DMS 273 (cell line): ENCODE measurements at regions not wholly inside any gene's neighbourhood (a gene's known extent, or its start where the extent isn't known, plus 50 kb on each side); places are given as distances from the start of the nearest gene placed in this dataset.
A peak's percentile ranks its signal among the peaks of the same experiment; 100 is the strongest.

ENCODE experiments used
- DNase-seq: peaks from one replicate; lab custom pipeline; 2025; ENCODE audit not compliant: unreplicated experiment; lab: John Stamatoyannopoulos, UW

- DNase-seq, result no peak
Observed at GRCh38 chr4:187544461-187545053, 451.0 kb upstream of the ZFP42 start.

- no peak for DNase-seq
Observed at GRCh38 chr4:187547316-187547715, 448.3 kb upstream of the ZFP42 start.

- DNase-seq, result no peak
Observed at GRCh38 chr4:187550256-187550950, 445.2 kb upstream of the ZFP42 start.

- no peak for DNase-seq
Observed at GRCh38 chr4:187552781-187553180, 442.8 kb upstream of the ZFP42 start.

- DNase-seq, result no peak
Observed at GRCh38 chr4:187555174-187555573, 440.4 kb upstream of the ZFP42 start.

- no peak for DNase-seq
Observed at GRCh38 chr4:187558391-187558790, 437.2 kb upstream of the ZFP42 start.

GRCh38 chr4:187562345-187562744, 433.2 kb upstream of the ZFP42 start:
- no peak for DNase-seq

GRCh38 chr4:187565416-187565815, 430.2 kb upstream of the ZFP42 start:
- DNase-seq, result no peak

- DNase-seq, result no peak
Observed at GRCh38 chr4:187569871-187570270, 425.7 kb upstream of the ZFP42 start.

GRCh38 chr4:187575706-187576105, 419.9 kb upstream of the ZFP42 start:
- no peak for DNase-seq

GRCh38 chr4:187576751-187577150, 418.8 kb upstream of the ZFP42 start:
- DNase-seq, result no peak

GRCh38 chr4:187577941-187578480, 417.6 kb upstream of the ZFP42 start:
- no peak for DNase-seq

- no peak for DNase-seq
Observed at GRCh38 chr4:187586892-187587291, 408.7 kb upstream of the ZFP42 start.

GRCh38 chr4:187598196-187598595, 397.4 kb upstream of the ZFP42 start:
- no peak for DNase-seq

GRCh38 chr4:187602339-187603092, 393.1 kb upstream of the ZFP42 start:
- DNase-seq, result no peak

GRCh38 chr4:187603093-187604025, 392.2 kb upstream of the ZFP42 start:
- DNase-seq, result no peak

- DNase-seq, result no peak
Observed at GRCh38 chr4:187604984-187605383, 390.6 kb upstream of the ZFP42 start.

GRCh38 chr4:187606581-187606980, 389.0 kb upstream of the ZFP42 start:
- peak; percentile 63 for DNase-seq

GRCh38 chr4:187608001-187608421, 387.6 kb upstream of the ZFP42 start:
- no peak for DNase-seq

GRCh38 chr4:187612301-187612700, 383.3 kb upstream of the ZFP42 start:
- no peak for DNase-seq
